Body of pancreas (tissue), 4 donors: ENCODE measurements at regions not wholly inside any gene's neighbourhood (a gene's known extent, or its start where the extent isn't known, plus 50 kb on each side); places are given as distances from the start of the nearest gene placed in this dataset.

Source experiments
- ATAC-seq: fragments of 150-250 bp; one replicate; pipeline ENCODE4 v1.9.1; 2016
- DNase-seq, 4 donors: peaks; one replicate each; pipeline ENCODE4 v3.0.0-alpha.2; 2019
- H3K27ac ChIP-seq, 4 donors: fragments of 200-600 bp; sonication (generic); 1 replicate in 3 of 4; 2 replicates in 1 of 4; pipeline versions ENCODE4 v1.5.1 to v1.6.1; 2016 to 2019; ENCODE audit warnings: mild to moderate bottlenecking in 1 of 4, mixed read lengths in 1 of 4, moderate library complexity in 1 of 4
- H3K27me3 ChIP-seq, 2 donors: fragments of 200-600 bp; sonication (generic); one replicate each; pipeline ENCODE4 v1.6.0; 2016; ENCODE audit warnings: mild to moderate bottlenecking in 1 of 2
- H3K36me3 ChIP-seq, 2 donors: fragments of 200-600 bp; sonication (generic); replicated peaks in 1 of 2; 2 replicates each; pipeline ENCODE4 v1.5.1; 2016; ENCODE audit warnings: low read depth in 2 of 2; ENCODE audit not compliant: insufficient read depth in 1 of 2
- H3K4me1 ChIP-seq: fragments of 200-600 bp; sonication (generic); one replicate; pipeline ENCODE4 v1.6.0; 2016
- H3K4me3 ChIP-seq, 2 donors: fragments of 200-600 bp; sonication (generic); 1 replicate in 1 of 2; 2 replicates in 1 of 2; pipeline ENCODE4 v1.5.1; 2016 to 2019
- H3K9me3 ChIP-seq, 3 donors: fragments of 200-600 bp; sonication (generic); 1 replicate in 2 of 3; 2 replicates in 1 of 3; pipeline ENCODE4 v1.5.1; 2016
- CTCF ChIP-seq, 7 experiments: fragments of 450-650 bp in 4 of 7; fragments of 200-600 bp in 3 of 7; sonication (generic) in 3 of 7; IDR thresholded peaks; one replicate each; pipeline ENCODE4 v1.5.1; 2016 to 2019; ENCODE audit warnings: antibody characterized with exemption in 7 of 7
- POLR2A ChIP-seq, 3 donors: fragments of 450-650 bp; IDR thresholded peaks; one replicate each; pipeline ENCODE4 v1.6.1; 2016; ENCODE audit warnings: antibody characterized with exemption in 3 of 3, mild to moderate bottlenecking in 2 of 3
- WGBS, 2 donors: methylation state at CpG; one replicate each; pipeline ENCODE4 v1.1.5; 2017; 5-methylcytosine and 5-hydroxymethylcytosine counted together
- intact Hi-C: fragments of 100-400 bp; cut with DNase I; formaldehyde crosslinking; loops from one replicate; pipeline ENCODE4 v1.15.1; 2023

GRCh38 chr5:173523388-173523787 is 93.1 kb downstream of the BOD1 start:
- no peak for TF ChIP-seq POLR2A (IDR thresholded peaks at IDR 0.05)
- no peak for TF ChIP-seq CTCF (IDR thresholded peaks at IDR 0.05)
- H3K4me3 ChIP-seq: no peak overlapping the region

GRCh38 chr5:173522518-173522917 is 93.9 kb downstream of the BOD1 start:
- Histone ChIP-seq H3K27me3 (no peaks in the 10 kb centered on the region), H3K9me3 (no peaks in the 10 kb centered on the region), H3K36me3 (no peaks in the 10 kb centered on the region), H3K27ac (no peak overlapping the region), H3K4me3 (no peak overlapping the region), H3K4me1 (no peaks in the 10 kb centered on the region)
- no peak for ATAC-seq
- 64 to 91% methylated on average over 1 of the region's 1 CpG for WGBS, 2 donors
- TF ChIP-seq POLR2A (IDR thresholded peaks at IDR 0.05): no peak
- TF ChIP-seq CTCF (IDR thresholded peaks at IDR 0.05): no peak
- DNase-seq: no peak
- intact Hi-C loops: no loop called here

More at GRCh38 chr5:173523388-173523787, 93.1 kb downstream of the BOD1 start:
- intact Hi-C loops: no loop called here
- ATAC-seq (no peak), DNase-seq (no peak)
- no peaks in the 10 kb centered on the region for H3K4me1 ChIP-seq
- H3K36me3 ChIP-seq: no peaks in the 10 kb centered on the region
- no peaks in the 10 kb centered on the region for H3K9me3 ChIP-seq
- 64 to 66% methylated on average over 2 of the region's 2 CpGs for WGBS, 2 donors
- H3K27ac ChIP-seq: no peak overlapping the region
- no peaks in the 10 kb centered on the region for H3K27me3 ChIP-seq

- DNase-seq (no peak), ATAC-seq (no peak)
- H3K27me3 ChIP-seq: no peaks in the 10 kb centered on the region
- H3K36me3 ChIP-seq: no peaks in the 10 kb centered on the region
- H3K27ac ChIP-seq: no peak overlapping the region
- peaks cover 18% of the 10 kb centered on the region for H3K4me1 ChIP-seq
- H3K9me3 ChIP-seq: no peaks in the 10 kb centered on the region
- H3K4me3 ChIP-seq: no peak overlapping the region
- intact Hi-C loops: no loop called here
- no peak for TF ChIP-seq CTCF (IDR thresholded peaks at IDR 0.05)
- TF ChIP-seq POLR2A (IDR thresholded peaks at IDR 0.05): no peak
- WGBS, 2 donors: 86 to 88% methylated on average over 6 of the region's 6 CpGs
Observed at GRCh38 chr5:173518856-173519255, 97.6 kb downstream of the BOD1 start.

GRCh38 chr5:173517648-173518047 is 98.8 kb downstream of the BOD1 start:
- Histone ChIP-seq H3K27me3 (no peaks in the 10 kb centered on the region), H3K27ac (no peak overlapping the region), H3K36me3 (no peaks in the 10 kb centered on the region), H3K4me1 (peaks cover 30% of the 10 kb centered on the region), H3K4me3 (no peak overlapping the region), H3K9me3 (no peaks in the 10 kb centered on the region)
- 71 to 74% methylated on average over 3 of the region's 3 CpGs for WGBS, 2 donors
- DNase-seq: no peak
- ATAC-seq: no peak
- TF ChIP-seq CTCF (IDR thresholded peaks at IDR 0.05) (no peak), POLR2A (IDR thresholded peaks at IDR 0.05) (no peak)
- intact Hi-C loops: no loop called here

GRCh38 chr5:173515526-173515925 is 100.9 kb downstream of the BOD1 start:
- intact Hi-C loops: no loop called here
- no peaks in the 10 kb centered on the region for H3K9me3 ChIP-seq

More at GRCh38 chr5:173515526-173515925, 100.9 kb downstream of the BOD1 start:
- DNase-seq: no peak
- TF ChIP-seq CTCF (IDR thresholded peaks at IDR 0.05): no peak
- no peak for TF ChIP-seq POLR2A (IDR thresholded peaks at IDR 0.05)
- peaks cover 37% of the 10 kb centered on the region for H3K4me1 ChIP-seq
- ATAC-seq: no peak
- 35 to 59% methylated on average over 1 of the region's 1 CpG for WGBS, 2 donors
- H3K27me3 ChIP-seq: no peaks in the 10 kb centered on the region
- no peaks in the 10 kb centered on the region for H3K36me3 ChIP-seq
- H3K27ac ChIP-seq: no peak overlapping the region
- H3K4me3 ChIP-seq: no peak overlapping the region
